Neuron (in vitro differentiated cells): ENCODE measurements at regions not wholly inside any gene's neighbourhood (a gene's known extent, or its start where the extent isn't known, plus 50 kb on each side); places are given as distances from the start of the nearest gene placed in this dataset.
"Not testable (repeated sequence)": the region's sequence is repeated elsewhere in the genome, so short reads cannot be mapped to it uniquely, and the experiment has no call there.

Experiments used
- H2AFZ ChIP-seq: one replicate; pipeline ENCODE4 v1.6.1; 2013; ENCODE audit warnings: low read depth, mild to moderate bottlenecking, inconsistent platforms, low read length, moderate library complexity
- H3K27me3 ChIP-seq: one replicate; pipeline ENCODE4 v1.6.1; 2013; ENCODE audit warnings: low read length; ENCODE audit not compliant: insufficient read depth
- H3K36me3 ChIP-seq: one replicate; pipeline ENCODE4 v1.6.1; 2013; ENCODE audit warnings: low read length; ENCODE audit not compliant: insufficient read depth
- H3K4me1 ChIP-seq: one replicate; pipeline ENCODE4 v1.6.1; 2013; ENCODE audit warnings: low read length; ENCODE audit not compliant: insufficient read depth
- H3K4me3 ChIP-seq: 2 replicates; pipeline ENCODE4 v1.5.1; 2013; ENCODE audit warnings: mild to moderate bottlenecking, low read length, moderate library complexity
- H3K9me3 ChIP-seq: one replicate; pipeline ENCODE4 v1.6.1; 2013; ENCODE audit warnings: low read length

DNA sequence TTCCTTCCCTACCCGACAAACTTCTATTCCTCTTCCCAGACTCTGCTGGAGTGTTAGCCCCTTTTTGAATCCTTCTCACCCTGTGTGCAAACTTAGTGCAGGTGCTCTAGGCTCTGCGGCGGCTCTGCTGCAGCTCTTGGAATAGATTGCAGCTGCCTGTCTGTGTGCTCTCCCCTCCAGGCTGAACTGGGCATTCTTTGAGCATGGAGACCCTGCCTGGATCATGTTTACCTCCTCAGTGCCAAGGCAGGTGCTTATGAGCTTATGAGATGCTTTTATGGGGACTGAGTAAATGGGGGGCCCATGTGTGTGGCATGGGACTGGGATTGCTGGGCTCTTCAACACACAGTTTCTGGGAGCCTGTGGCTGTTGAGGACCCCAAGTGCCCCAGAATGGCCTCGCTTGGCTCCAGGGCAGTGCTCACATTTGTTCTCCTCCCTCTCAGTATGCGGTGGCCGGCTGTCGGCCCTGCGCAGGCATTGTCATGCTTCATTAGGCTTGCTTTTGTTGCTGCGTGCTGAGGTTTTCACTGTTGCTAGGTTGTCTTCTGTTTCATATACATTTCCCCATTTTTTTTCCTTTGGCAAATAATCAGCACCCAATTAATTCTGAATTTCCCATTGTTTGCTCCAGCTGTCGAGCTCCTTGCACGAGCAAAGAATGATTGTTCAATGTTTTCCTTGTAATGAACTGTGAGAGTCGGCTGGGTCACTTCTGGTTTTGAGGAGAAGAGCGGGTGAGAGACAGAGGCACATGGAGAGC lies 185.5 kb upstream of the NLRP1 start:
- Histone ChIP-seq H3K4me3 (peak overlapping the region; percentile 42), H3K27me3 (no peaks in the 10 kb centered on the region), H3K36me3 (no peaks in the 10 kb centered on the region), H3K9me3 (no peaks in the 10 kb centered on the region), H3K4me1 (peaks cover 21% of the 10 kb centered on the region), H2AFZ (peak overlapping the region; percentile 19)

DNA sequence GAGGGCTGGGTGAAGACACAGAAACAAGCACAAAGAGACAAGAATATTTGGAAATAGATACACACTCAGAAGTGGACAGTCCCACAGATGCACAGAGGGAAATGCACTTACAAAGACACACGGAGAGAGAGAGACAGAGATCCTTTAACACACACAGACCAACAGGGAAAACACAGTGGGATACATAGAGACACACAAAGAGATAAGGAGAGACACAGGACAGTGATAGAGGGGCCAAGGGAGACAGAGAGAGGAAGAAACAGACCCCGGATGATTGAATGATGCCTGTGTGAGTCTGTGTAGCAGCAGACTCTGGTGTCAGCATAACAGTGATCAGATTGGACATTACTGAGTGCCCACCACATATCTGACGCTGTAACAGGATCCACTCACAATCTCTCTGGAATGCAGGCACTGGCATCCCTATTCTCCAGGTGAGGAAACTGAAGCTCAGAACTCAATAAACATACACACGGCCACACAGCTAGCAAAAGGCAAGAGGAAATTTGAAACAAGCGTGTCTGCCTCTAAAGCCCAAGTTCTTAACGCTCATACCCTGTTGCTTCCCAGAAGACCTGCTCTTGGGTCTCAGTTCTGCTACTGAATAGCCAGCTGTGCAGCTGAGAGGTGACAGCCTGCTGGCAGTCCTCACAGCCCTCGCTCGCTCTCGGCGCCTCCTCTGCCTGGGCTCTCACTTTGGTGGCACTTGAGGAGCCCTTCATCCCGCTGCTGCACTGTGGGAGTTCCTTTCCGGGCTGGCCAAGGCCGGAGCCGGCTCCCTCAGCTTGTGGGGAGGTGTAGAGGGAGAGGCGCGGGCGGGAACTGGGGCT lies 186.3 kb upstream of the NLRP1 start:
- H3K36me3 ChIP-seq, result no peaks in the 10 kb centered on the region
- H3K27me3 ChIP-seq, result no peaks in the 10 kb centered on the region
- peaks cover 21% of the 10 kb centered on the region for H3K4me1 ChIP-seq
- no peaks in the 10 kb centered on the region for H3K9me3 ChIP-seq
- H3K4me3 ChIP-seq, result peak overlapping the region; percentile 42
- H2AFZ ChIP-seq, result peak overlapping the region; percentile 19

DNA sequence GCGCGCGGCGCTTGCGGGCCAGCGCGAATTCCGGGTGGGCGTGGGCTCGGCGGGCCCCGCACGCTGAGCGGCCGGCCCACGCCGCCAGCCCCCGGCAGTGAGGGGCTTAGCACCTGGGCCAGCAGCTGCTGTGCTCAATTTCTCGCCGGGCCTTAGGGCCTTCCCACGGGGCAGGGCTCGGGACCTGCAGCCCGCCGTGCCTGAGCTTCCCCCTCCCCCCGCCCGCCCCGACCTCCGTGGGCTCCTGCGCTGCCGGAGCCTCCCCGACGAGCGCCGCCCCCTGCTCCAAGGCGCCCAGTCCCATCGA lies 186.9 kb upstream of the NLRP1 start:
- H2AFZ ChIP-seq, result peak overlapping the region; percentile 19
- H3K36me3 ChIP-seq, H3K27me3 ChIP-seq, H3K9me3 ChIP-seq: not testable (repeated sequence)
- H3K4me1 ChIP-seq, result peaks cover 21% of the 10 kb centered on the region
- peak overlapping the region; percentile 42 for H3K4me3 ChIP-seq

DNA sequence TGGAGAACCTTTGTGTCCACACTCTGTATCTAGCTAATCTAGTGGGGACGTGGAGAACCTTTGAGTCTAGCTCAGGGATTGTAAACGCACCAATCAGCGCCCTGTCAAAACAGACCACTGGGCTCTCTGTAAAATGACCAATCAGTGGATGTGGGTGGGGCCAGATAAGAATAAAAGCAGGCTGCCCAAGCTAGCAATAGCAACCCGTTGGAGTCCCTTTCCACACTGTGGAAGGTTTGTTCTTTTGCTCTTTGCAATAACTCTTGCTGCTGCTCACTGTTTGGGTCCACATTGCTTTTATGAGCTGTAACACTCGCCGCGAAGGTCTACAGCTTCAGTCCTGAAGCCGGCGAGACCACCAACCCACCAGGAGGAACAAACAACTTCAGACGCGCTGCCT lies 187.7 kb upstream of the NLRP1 start:
- not testable (repeated sequence) for H3K9me3 ChIP-seq, H3K36me3 ChIP-seq, H2AFZ ChIP-seq, H3K4me3 ChIP-seq, H3K27me3 ChIP-seq
- H3K4me1 ChIP-seq, result peaks cover 21% of the 10 kb centered on the region

DNA sequence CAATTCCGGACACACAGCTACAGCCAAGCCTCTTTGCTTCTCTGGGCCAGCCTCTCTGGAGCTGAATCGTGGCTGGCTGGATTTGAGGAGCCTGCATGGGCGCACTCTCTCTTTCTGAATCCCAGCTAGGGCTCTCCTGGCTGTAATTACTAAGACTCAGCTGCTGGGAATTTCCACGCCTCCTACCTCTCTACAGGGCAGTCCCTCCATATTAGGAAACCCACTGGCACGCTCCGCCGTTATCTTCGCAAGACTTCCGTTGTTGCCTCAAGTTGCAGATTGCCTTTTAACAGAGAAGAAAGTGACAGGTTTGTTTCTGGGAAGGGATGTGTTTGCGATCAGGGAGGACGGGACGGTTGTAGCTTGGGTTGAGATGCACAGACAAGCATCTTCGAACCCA lies 188.4 kb upstream of the NLRP1 start:
- Histone ChIP-seq H2AFZ (no peak overlapping the region), H3K4me3 (no peak overlapping the region), H3K27me3 (no peaks in the 10 kb centered on the region), H3K4me1 (peaks cover 21% of the 10 kb centered on the region), H3K36me3 (no peaks in the 10 kb centered on the region), H3K9me3 (no peaks in the 10 kb centered on the region)

DNA sequence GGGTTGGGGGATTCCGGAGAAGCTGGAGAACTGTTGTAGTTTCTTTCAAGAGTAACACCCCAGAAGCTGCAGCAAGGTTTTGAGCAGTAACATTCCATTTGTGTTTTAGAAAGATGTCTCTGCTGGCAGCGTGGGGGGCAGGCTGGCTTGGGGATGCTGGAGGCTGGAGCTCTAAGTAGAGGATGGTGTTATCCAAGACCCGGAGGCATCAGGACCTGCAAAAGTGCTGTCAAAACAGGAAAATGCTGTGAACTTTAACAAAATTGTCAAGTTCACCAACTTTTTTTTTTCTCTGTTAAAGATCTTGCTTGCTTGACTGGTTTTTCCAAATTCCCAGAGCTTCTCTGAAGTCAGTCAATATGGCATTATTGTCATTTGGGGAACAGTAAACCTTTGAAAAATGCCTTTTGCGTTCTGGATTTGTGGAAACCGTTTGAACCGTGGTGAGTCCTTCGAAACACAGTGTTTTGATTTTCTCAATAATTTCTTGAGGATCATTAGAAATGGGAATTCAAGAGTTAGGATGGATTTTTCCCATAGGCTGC lies 189.6 kb upstream of the NLRP1 start:
- H3K9me3 ChIP-seq, result no peaks in the 10 kb centered on the region
- H3K36me3 ChIP-seq, result no peaks in the 10 kb centered on the region
- no peak overlapping the region for H3K4me3 ChIP-seq
- H3K27me3 ChIP-seq, result no peaks in the 10 kb centered on the region
- H3K4me1 ChIP-seq, result peaks cover 21% of the 10 kb centered on the region
- no peak overlapping the region for H2AFZ ChIP-seq

DNA sequence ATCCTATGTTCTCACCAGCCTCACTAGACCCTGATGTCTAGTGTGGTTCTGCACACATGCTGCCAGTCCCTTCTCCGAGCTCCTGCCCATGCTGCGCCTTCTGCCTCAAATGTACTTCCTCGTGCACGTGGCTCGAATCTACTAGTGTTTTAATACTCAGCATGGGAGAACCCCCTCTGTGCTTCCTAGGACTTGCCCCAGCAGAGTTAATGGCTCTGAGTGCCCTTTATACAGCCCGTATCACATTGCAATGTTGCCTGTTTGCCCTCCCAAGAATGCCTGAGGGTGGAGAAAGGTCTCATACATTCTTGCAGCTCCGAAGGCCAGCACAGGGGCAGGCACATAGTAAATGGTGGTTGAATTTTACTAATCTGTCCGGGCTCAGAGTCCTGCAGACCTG lies 190.8 kb upstream of the NLRP1 start:
- Histone ChIP-seq H3K4me1 (peaks cover 10% of the 10 kb centered on the region), H3K4me3 (no peak overlapping the region), H3K27me3 (no peaks in the 10 kb centered on the region), H2AFZ (no peak overlapping the region), H3K36me3 (no peaks in the 10 kb centered on the region), H3K9me3 (no peaks in the 10 kb centered on the region)

DNA sequence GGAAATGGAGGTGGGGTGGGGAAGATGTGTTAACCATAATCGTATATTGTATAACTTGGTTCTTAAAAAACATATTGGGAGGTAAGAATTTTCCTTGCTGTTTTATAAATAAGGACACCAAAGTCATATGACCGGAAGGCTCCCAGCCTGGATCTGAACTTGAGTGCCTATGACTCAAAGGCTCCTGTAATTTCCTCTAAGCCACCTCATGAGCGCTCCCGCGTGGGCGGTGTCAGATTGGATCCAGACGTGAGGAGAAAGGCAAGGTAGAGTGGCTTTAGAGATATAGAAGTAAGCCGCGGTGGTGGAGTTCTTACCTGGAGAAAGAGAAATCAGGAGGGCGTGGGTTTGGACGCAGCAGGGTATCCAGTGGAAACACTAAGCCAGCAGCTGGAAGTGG lies 196.2 kb upstream of the NLRP1 start:
- Histone ChIP-seq H3K9me3 (peaks cover 2% of the 10 kb centered on the region), H3K4me3 (no peak overlapping the region), H3K36me3 (no peaks in the 10 kb centered on the region), H3K4me1 (peaks cover 3% of the 10 kb centered on the region), H2AFZ (no peak overlapping the region), H3K27me3 (no peaks in the 10 kb centered on the region)

DNA sequence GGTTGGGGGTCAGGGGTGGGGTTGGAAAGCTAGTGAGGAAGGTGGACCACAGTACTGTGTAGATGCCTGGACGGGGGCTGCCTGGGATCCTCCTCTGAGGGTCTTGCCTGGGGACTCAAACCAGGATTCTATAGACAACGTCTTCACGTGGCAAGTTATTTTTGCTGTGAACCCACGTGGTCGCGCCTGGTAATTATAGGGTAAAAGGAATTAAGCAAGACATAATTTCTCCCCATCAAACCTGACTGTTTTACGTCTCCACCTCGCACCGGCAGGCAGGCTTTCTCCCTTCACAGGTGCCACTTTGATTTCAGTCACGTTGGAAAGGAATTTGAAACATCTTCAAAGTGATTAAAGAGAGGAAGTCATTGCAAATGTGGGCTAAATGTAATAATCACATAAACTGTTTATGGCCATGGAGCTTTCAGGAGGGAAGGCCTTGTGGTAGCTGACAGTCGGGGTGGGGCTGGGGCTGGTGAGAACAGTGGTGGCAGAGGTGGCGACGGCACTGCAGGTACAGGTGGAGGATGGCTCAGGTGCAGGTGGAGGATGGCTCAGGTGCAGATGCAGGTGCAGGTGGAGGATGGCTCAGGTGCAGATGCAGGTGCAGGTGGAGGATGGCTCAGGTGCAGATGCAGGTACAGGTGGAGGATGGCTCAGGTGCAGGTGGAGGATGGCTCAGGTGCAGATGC lies 197.1 kb upstream of the NLRP1 start:
- H3K27me3 ChIP-seq, result no peaks in the 10 kb centered on the region
- no peak overlapping the region for H3K4me3 ChIP-seq

DNA sequence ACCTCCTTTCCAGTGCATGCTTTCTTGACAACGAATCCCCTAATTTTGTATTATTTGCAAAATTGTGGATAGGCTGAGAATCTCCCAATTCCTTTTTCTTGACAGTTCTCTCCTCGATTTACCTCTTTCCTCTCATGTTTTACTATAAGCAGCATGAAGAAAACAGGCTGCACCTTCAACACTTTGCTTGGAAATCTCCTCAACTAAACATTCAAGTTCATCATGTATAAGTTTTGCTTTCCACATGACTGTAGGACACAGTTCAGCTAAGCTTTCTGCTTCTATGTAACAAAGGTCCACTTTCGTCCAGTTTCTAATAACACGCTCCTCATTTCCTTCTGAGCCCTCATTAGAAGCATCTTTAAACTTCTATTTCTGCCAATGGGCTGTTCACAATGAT lies 199.0 kb upstream of the NLRP1 start:
- Histone ChIP-seq H3K27me3 (no peaks in the 10 kb centered on the region), H2AFZ (no peak overlapping the region), H3K4me3 (no peak overlapping the region), H3K4me1 (peaks cover 3% of the 10 kb centered on the region), H3K36me3 (no peaks in the 10 kb centered on the region), H3K9me3 (peaks cover 2% of the 10 kb centered on the region)

More for the DNA sequence above, 197.1 kb upstream of the NLRP1 start:
- Histone ChIP-seq H3K36me3 (no peaks in the 10 kb centered on the region), H2AFZ (no peak overlapping the region), H3K9me3 (peaks cover 2% of the 10 kb centered on the region), H3K4me1 (peaks cover 3% of the 10 kb centered on the region)

DNA sequence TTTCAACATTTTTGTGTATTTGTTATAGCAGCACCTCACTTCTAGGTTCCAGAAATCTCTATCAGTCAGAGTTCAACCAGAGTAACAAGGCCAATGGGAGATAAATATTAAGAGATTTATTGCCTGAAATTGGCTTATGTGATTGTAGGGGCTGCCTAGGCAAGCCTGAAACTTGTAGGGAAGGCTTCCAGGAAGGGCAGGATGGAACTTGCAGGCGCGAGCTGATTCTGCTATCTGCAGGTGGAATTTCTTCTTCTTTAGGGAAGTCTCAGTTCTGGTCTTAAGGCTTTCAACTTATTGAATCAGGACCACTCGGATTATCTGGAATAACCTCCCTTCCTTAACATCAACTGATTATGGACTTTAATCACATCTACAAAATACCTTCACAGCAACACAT lies 199.5 kb upstream of the NLRP1 start:
- Histone ChIP-seq H3K9me3 (peaks cover 2% of the 10 kb centered on the region), H3K27me3 (no peaks in the 10 kb centered on the region), H2AFZ (no peak overlapping the region), H3K4me1 (peaks cover 3% of the 10 kb centered on the region), H3K4me3 (no peak overlapping the region), H3K36me3 (no peaks in the 10 kb centered on the region)

DNA sequence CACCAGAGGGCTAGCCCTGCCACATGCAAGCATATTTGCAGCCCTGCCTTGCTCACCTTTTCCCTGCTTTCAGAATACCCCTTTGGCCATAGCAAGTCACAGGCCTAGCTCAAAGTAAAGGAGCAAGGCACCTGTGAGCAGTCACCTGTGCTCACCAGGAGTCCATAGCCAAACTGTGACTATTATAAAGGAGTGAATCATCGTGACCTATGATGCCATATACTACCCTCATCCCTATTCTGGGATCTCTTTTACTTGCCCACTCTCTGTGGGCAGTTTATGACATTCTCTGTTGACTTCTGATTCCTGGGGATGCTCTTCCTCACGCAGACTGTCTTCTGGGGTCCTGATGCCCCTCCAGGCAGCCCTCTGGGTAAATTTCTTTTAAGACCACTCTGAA lies 200.5 kb upstream of the NLRP1 start:
- no peaks in the 10 kb centered on the region for H3K36me3 ChIP-seq
- no peaks in the 10 kb centered on the region for H3K27me3 ChIP-seq
- peaks cover 12% of the 10 kb centered on the region for H3K4me1 ChIP-seq
- no peak overlapping the region for H3K4me3 ChIP-seq
- H2AFZ ChIP-seq, result no peak overlapping the region
- peaks cover 2% of the 10 kb centered on the region for H3K9me3 ChIP-seq

DNA sequence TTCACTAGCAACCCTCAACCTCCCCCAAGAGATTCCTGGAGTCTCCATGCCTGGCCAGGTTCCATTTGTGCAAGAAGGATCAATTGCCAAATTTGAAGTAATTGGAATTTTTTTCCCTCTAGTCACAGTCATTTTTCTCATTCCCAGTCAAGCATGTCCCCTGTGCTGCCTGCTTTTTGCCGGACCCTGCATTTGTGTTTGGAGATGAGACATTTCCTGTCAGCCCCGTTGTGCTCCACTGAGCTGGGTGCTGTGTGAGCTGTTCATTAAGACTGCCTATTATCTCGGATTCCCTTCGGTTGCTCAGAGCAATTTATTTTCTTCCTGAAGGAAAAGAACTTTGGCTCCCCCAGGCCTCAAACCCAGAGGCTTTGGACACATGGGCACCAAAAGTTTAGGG lies 201.0 kb upstream of the NLRP1 start:
- H2AFZ ChIP-seq, result no peak overlapping the region

More for the DNA sequence above, 201.0 kb upstream of the NLRP1 start:
- H3K4me1 ChIP-seq, result peaks cover 14% of the 10 kb centered on the region
- no peaks in the 10 kb centered on the region for H3K27me3 ChIP-seq
- H3K9me3 ChIP-seq, result peaks cover 2% of the 10 kb centered on the region
- no peaks in the 10 kb centered on the region for H3K36me3 ChIP-seq
- no peak overlapping the region for H3K4me3 ChIP-seq
